HG03025 (cell line): ENCODE measurements at regions not wholly inside any gene's neighbourhood (a gene's known extent, or its start where the extent isn't known, plus 50 kb on each side); places are given as distances from the start of the nearest gene placed in this dataset.

Source experiments
- ATAC-seq: cut with Tn5 transposase; IDR thresholded peaks from one replicate; pipeline ENCODE4 v1.9.1; 2021; ENCODE audit warnings: mild to moderate bottlenecking, moderate library complexity; ENCODE audit not compliant: unreplicated experiment, low FRiP score

GRCh38 chr6:21842875-21843645 is 249.5 kb downstream of the SOX4 start:
- no peak for ATAC-seq

GRCh38 chr6:21844120-21844917 is 250.8 kb downstream of the SOX4 start:
- ATAC-seq: no peak

- ATAC-seq: no peak
Measured at GRCh38 chr6:21845018-21845417, 251.5 kb downstream of the SOX4 start.

- no peak for ATAC-seq
Measured at GRCh38 chr6:21845439-21846140, 252.0 kb downstream of the SOX4 start.

- no peak for ATAC-seq
Measured at GRCh38 chr6:21846541-21847451, 253.2 kb downstream of the SOX4 start.

GRCh38 chr6:21847711-21848480 is 254.3 kb downstream of the SOX4 start:
- ATAC-seq: no peak

- ATAC-seq: no peak
Measured at GRCh38 chr6:21850691-21851090, 257.1 kb downstream of the SOX4 start.

- no peak for ATAC-seq
Measured at GRCh38 chr6:21855811-21856455, 262.4 kb downstream of the SOX4 start.

GRCh38 chr6:21856456-21856825 is 262.9 kb downstream of the SOX4 start:
- no peak for ATAC-seq

- no peak for ATAC-seq
Measured at GRCh38 chr6:21856844-21857243, 263.3 kb downstream of the SOX4 start.

- no peak for ATAC-seq
Measured at GRCh38 chr6:21858076-21858475, 264.5 kb downstream of the SOX4 start.

- no peak for ATAC-seq
Measured at GRCh38 chr6:21859193-21859735, 265.7 kb downstream of the SOX4 start.

GRCh38 chr6:21861942-21862341 is 268.4 kb downstream of the SOX4 start:
- ATAC-seq: no peak

- no peak for ATAC-seq
Measured at GRCh38 chr6:21864206-21864605, 270.7 kb downstream of the SOX4 start.

- ATAC-seq: no peak
Measured at GRCh38 chr6:21868226-21868625, 274.7 kb downstream of the SOX4 start.

GRCh38 chr6:21869085-21869771 is 275.7 kb downstream of the SOX4 start:
- ATAC-seq: no peak

GRCh38 chr6:21870076-21870730 is 276.7 kb downstream of the SOX4 start:
- ATAC-seq: no peak

GRCh38 chr6:21871831-21872230 is 278.3 kb downstream of the SOX4 start:
- ATAC-seq: no peak
